H9 (cell line): ENCODE measurements at regions not wholly inside any gene's neighbourhood (a gene's known extent, or its start where the extent isn't known, plus 50 kb on each side); places are given as distances from the start of the nearest gene placed in this dataset.

Source experiments
- DNase-seq: peaks from one replicate; pipeline ENCODE4 v3.0.0-alpha.2; 2017
- H2AFZ ChIP-seq: one replicate; pipeline ENCODE4 v1.6.1; 2013; ENCODE audit warnings: mild to moderate bottlenecking, low read length, control low read depth, moderate library complexity
- H2AK5ac ChIP-seq: 2 replicates; pipeline ENCODE4 v1.6.1; 2013; ENCODE audit warnings: low read length, control low read depth, mixed read lengths; ENCODE audit not compliant: insufficient read length
- H2BK120ac ChIP-seq: one replicate; pipeline ENCODE4 v1.6.1; 2013; ENCODE audit warnings: low read depth, mild to moderate bottlenecking, low read length, control low read depth, inconsistent platforms; ENCODE audit not compliant: poor library complexity, severe bottlenecking
- H2BK12ac ChIP-seq: 2 replicates; pipeline ENCODE4 v1.6.1; 2013; ENCODE audit warnings: low read length, control low read depth, mixed read lengths, low read depth; ENCODE audit not compliant: insufficient read length
- H2BK15ac ChIP-seq: 2 replicates; pipeline ENCODE4 v1.6.1; 2013; ENCODE audit warnings: low read depth, low read length, control low read depth
- H2BK20ac ChIP-seq: one replicate; pipeline ENCODE4 v1.6.1; 2013; ENCODE audit warnings: low read depth, mild to moderate bottlenecking, low read length, control low read depth, inconsistent platforms; ENCODE audit not compliant: poor library complexity, severe bottlenecking
- H2BK5ac ChIP-seq: 2 replicates; pipeline ENCODE4 v1.6.1; 2013; ENCODE audit warnings: low read length, control low read depth, mixed read lengths; ENCODE audit not compliant: insufficient read length
- H3K14ac ChIP-seq: 2 replicates; pipeline ENCODE4 v1.6.1; 2013; ENCODE audit warnings: low read length, control low read depth; ENCODE audit not compliant: insufficient read depth
- H3K18ac ChIP-seq: 2 replicates; pipeline ENCODE4 v1.6.1; 2013; ENCODE audit warnings: low read depth, mild to moderate bottlenecking, mixed read lengths, low read length, control low read depth; ENCODE audit not compliant: insufficient read length
- H3K23ac ChIP-seq: 2 replicates; pipeline ENCODE4 v1.6.1; 2013; ENCODE audit warnings: low read length, control low read depth, mixed read lengths, low read depth; ENCODE audit not compliant: insufficient read length
- H3K23me2 ChIP-seq: 2 replicates; pipeline ENCODE4 v1.6.1; 2013; ENCODE audit warnings: low read depth, mild to moderate bottlenecking, mixed read lengths, low read length, control low read depth; ENCODE audit not compliant: insufficient read length, poor library complexity, severe bottlenecking
- H3K27ac ChIP-seq: 2 replicates; pipeline ENCODE4 v1.5.1; 2013; ENCODE audit warnings: low read length, control low read depth, mixed read lengths, low read depth; ENCODE audit not compliant: insufficient read length
- H3K27me3 ChIP-seq: 2 replicates; pipeline ENCODE4 v1.6.1; 2013; ENCODE audit warnings: low read length, control low read depth, inconsistent platforms; ENCODE audit not compliant: insufficient read depth
- H3K4ac ChIP-seq: 2 replicates; pipeline ENCODE4 v1.6.1; 2013; ENCODE audit warnings: low read depth, mild to moderate bottlenecking, control low read depth, inconsistent platforms, low read length, moderate library complexity
- H3K4me1 ChIP-seq: 2 replicates; pipeline ENCODE4 v1.6.1; 2013; ENCODE audit warnings: low read length, control low read depth, inconsistent platforms; ENCODE audit not compliant: insufficient read depth
- H3K4me2 ChIP-seq: 2 replicates; pipeline ENCODE4 v1.6.1; 2013; ENCODE audit warnings: low read length, control low read depth, mixed read lengths; ENCODE audit not compliant: insufficient read length, insufficient read depth
- H3K56ac ChIP-seq: 2 replicates; pipeline ENCODE4 v1.6.1; 2013; ENCODE audit warnings: low read depth, mild to moderate bottlenecking, mixed read lengths, low read length, control low read depth; ENCODE audit not compliant: insufficient read length
- H3K79me1 ChIP-seq: 2 replicates; pipeline ENCODE4 v1.6.1; 2013; ENCODE audit warnings: low read depth, mild to moderate bottlenecking, moderate library complexity, low read length, control low read depth, inconsistent platforms; ENCODE audit not compliant: insufficient read depth, poor library complexity, severe bottlenecking
- H3K79me2 ChIP-seq: 2 replicates; pipeline ENCODE4 v1.6.1; 2013; ENCODE audit warnings: low read length, control low read depth, inconsistent platforms; ENCODE audit not compliant: insufficient read depth
- H3K9ac ChIP-seq: 2 replicates; pipeline ENCODE4 v1.6.1; 2013; ENCODE audit warnings: low read length, control low read depth, mixed read lengths; ENCODE audit not compliant: insufficient read length; ENCODE audit errors: extremely low read depth
- H3K9me3 ChIP-seq: one replicate; pipeline ENCODE4 v1.6.1; 2013; ENCODE audit warnings: low read depth, low read length, inconsistent platforms; ENCODE audit not compliant: control insufficient read depth
- H3T11ph ChIP-seq: one replicate; pipeline ENCODE4 v1.6.1; 2013; ENCODE audit warnings: mild to moderate bottlenecking, low read length, control low read depth, inconsistent platforms
- H4K20me1 ChIP-seq: one replicate; pipeline ENCODE4 v1.6.1; 2013; ENCODE audit not compliant: control insufficient read depth, insufficient read length, insufficient read depth
- H4K5ac ChIP-seq: 2 replicates; pipeline ENCODE4 v1.6.1; 2013; ENCODE audit warnings: low read depth, mild to moderate bottlenecking, mixed read lengths, low read length, control low read depth; ENCODE audit not compliant: insufficient read length
- H4K8ac ChIP-seq: replicated peaks from 2 replicates; pipeline ENCODE4 v1.6.1; 2013; ENCODE audit warnings: low read length, control low read depth, mixed read lengths, low read depth; ENCODE audit not compliant: insufficient read length
- H4K91ac ChIP-seq: 2 replicates; pipeline ENCODE4 v1.6.1; 2013; ENCODE audit warnings: low read depth, mild to moderate bottlenecking, moderate library complexity, mixed read lengths, low read length, control low read depth; ENCODE audit not compliant: insufficient read length
- H3K27ac Mint-ChIP-seq, 3 experiments: 2 replicates in 2 of 3; 3 replicates in 1 of 3; pipeline ENCODE4 v1.8.0; 2020 to 2021; ENCODE audit warnings: mixed read lengths in 3 of 3, mild to moderate bottlenecking in 1 of 3, moderate library complexity in 1 of 3
- H3K27me3 Mint-ChIP-seq: 2 replicates; pipeline ENCODE4 v1.8.0; 2021; ENCODE audit warnings: low read depth, mild to moderate bottlenecking, moderate library complexity, mixed read lengths
- H3K36me3 Mint-ChIP-seq, 3 experiments: 2 replicates in 2 of 3; 3 replicates in 1 of 3; pipeline ENCODE4 v1.8.0; 2020 to 2021; ENCODE audit warnings: low read depth in 3 of 3, mixed read lengths in 3 of 3; ENCODE audit not compliant: insufficient read depth in 1 of 3
- H3K4me1 Mint-ChIP-seq, 2 experiments: 2 replicates each; pipeline ENCODE4 v1.8.0; 2020; ENCODE audit warnings: mixed read lengths in 2 of 2
- H3K4me3 Mint-ChIP-seq, 2 experiments: 2 replicates in 1 of 2; 3 replicates in 1 of 2; pipeline ENCODE4 v1.8.0; 2020 to 2021; ENCODE audit warnings: mild to moderate bottlenecking in 2 of 2, mixed read lengths in 2 of 2, moderate library complexity in 1 of 2
- H3K9me3 Mint-ChIP-seq, 2 experiments: 2 replicates in 1 of 2; 3 replicates in 1 of 2; pipeline ENCODE4 v1.8.0; 2020; ENCODE audit warnings: mild to moderate bottlenecking in 2 of 2, mixed read lengths in 2 of 2, moderate library complexity in 1 of 2
- CTCF ChIP-seq: fragments of 200-600 bp; sonication (generic); conservative IDR thresholded peaks from 3 replicates; pipeline ENCODE4 v1.8.0; 2021; ENCODE audit warnings: antibody characterized with exemption, mild to moderate bottlenecking
- WGBS: extraction: QIAGEN DNeasy Blood & Tissue Kit; methylation state at CpG from one replicate; pipeline ENCODE4 v1.1.7; 2013; ENCODE audit warnings: missing lambda C conversion rate, low lambda C conversion rate, mixed read lengths; ENCODE audit not compliant: insufficient read length; ENCODE audit errors: extremely low coverage; 5-methylcytosine and 5-hydroxymethylcytosine counted together

- Histone ChIP-seq H3K18ac (no peak overlapping the region), H2BK12ac (no peak overlapping the region), H3K23me2 (no peaks in the 10 kb centered on the region), H3K9ac (no peak overlapping the region), H4K91ac (no peak overlapping the region), H4K8ac (no peak overlapping the region), H2BK20ac (no peak overlapping the region), H4K5ac (no peak overlapping the region), H3K79me2 (no peaks in the 10 kb centered on the region), H3K79me1 (no peaks in the 10 kb centered on the region), H3K4ac (no peak overlapping the region), H3K56ac (no peak overlapping the region), H2AK5ac (no peak overlapping the region), H3K4me1 (no peaks in the 10 kb centered on the region), H3K4me2 (no peak overlapping the region), H4K20me1 (no peaks in the 10 kb centered on the region), H2BK5ac (no peak overlapping the region), H2AFZ (no peak overlapping the region), H2BK15ac (no peak overlapping the region), H3K9me3 (no peaks in the 10 kb centered on the region), H3K14ac (no peak overlapping the region), H3K27me3 (no peaks in the 10 kb centered on the region), H3K27ac (no peak overlapping the region), H3T11ph (no peak overlapping the region), H2BK120ac (no peak overlapping the region), H3K23ac (no peak overlapping the region)
- Mint-ChIP-seq H3K27ac (no peak overlapping the region), H3K4me1 (peaks cover 9 to 10% of the 10 kb centered on the region in 2 experiments; a peak in 3 of 4 replicates), H3K27me3 (no peaks in the 10 kb centered on the region), H3K9me3 (no peaks in the 10 kb centered on the region), H3K36me3 (no peaks in the 10 kb centered on the region), H3K4me3 (no peak overlapping the region)
- TF ChIP-seq CTCF = no peak
- no CpG with 5 or more reads among the region's 7 CpGs for WGBS
- DNase-seq = no peak
Observed at GRCh38 chr2:65914244-65914786, 481.9 kb upstream of the SPRED2 start.
